NB4 (cell line): ENCODE measurements at regions not wholly inside any gene's neighbourhood (a gene's known extent, or its start where the extent isn't known, plus 50 kb on each side); places are given as distances from the start of the nearest gene placed in this dataset.
"Not testable (repeated sequence)": the region's sequence is repeated elsewhere in the genome, so short reads cannot be mapped to it uniquely, and the experiment has no call there.

ENCODE experiments used
- POLR2A ChIP-seq: IDR thresholded peaks from 2 replicates; pipeline ENCODE4 v1.6.1; 2011; ENCODE audit warnings: mild to moderate bottlenecking; ENCODE audit not compliant: insufficient read length; ENCODE audit errors: extremely low read depth
- TF ChIP-seq, protein P1 (sequence below): IDR thresholded peaks from one replicate; pipeline ENCODE4 v1.5.1; 2012; ENCODE audit warnings: low read depth, low read length

DNA sequence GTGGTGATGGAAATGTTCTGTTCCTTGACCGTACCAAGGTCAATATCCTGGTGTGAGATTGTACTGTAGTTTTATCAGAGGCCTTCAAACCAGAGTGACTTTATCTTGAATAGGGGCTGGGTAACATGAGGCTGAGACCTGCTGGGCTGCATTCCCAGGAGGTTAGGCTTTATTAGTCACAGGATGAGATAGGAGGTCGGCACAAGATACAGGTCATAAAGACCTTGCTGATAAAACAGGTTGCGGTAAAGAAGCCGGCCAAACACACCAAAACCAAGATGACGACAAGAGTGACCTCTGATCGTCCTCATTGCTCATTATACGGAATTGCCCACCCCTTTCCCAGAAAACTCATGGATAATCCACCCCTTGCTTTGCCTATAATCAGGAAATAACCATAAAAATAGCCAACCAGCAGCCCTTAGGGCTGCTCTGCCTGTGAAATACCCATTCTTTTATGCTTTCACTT is 123.8 kb upstream of the MXRA5 start:
- not testable (repeated sequence) for TF ChIP-seq POLR2A
- TF ChIP-seq, protein P1, sequence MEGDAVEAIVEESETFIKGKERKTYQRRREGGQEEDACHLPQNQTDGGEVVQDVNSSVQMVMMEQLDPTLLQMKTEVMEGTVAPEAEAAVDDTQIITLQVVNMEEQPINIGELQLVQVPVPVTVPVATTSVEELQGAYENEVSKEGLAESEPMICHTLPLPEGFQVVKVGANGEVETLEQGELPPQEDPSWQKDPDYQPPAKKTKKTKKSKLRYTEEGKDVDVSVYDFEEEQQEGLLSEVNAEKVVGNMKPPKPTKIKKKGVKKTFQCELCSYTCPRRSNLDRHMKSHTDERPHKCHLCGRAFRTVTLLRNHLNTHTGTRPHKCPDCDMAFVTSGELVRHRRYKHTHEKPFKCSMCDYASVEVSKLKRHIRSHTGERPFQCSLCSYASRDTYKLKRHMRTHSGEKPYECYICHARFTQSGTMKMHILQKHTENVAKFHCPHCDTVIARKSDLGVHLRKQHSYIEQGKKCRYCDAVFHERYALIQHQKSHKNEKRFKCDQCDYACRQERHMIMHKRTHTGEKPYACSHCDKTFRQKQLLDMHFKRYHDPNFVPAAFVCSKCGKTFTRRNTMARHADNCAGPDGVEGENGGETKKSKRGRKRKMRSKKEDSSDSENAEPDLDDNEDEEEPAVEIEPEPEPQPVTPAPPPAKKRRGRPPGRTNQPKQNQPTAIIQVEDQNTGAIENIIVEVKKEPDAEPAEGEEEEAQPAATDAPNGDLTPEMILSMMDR = not testable (repeated sequence)
